ENCODE measurements at regions not wholly inside any gene's neighbourhood (a gene's known extent, or its start where the extent isn't known, plus 50 kb on each side); places are given as distances from the start of the nearest gene placed in this dataset.
"Not testable (repeated sequence)": the region's sequence is repeated elsewhere in the genome, so short reads cannot be mapped to it uniquely, and the experiment has no call there.

GRCh38 chr3:107217172-107217571 is 160.1 kb upstream of the CCDC54 start:
- Histone ChIP-seq H3K27ac (ENCODE audit: insufficient read depth, low read depth, low read length, poor library complexity, severe bottlenecking) (no peak overlapping the region), H3K4me1 (ENCODE audit: control insufficient read depth, insufficient read depth, low read length) (no peaks in the 10 kb centered on the region), H3K36me3 (ENCODE audit: control insufficient read depth, insufficient read depth, low read length) (no peaks in the 10 kb centered on the region), H3K27me3 (ENCODE audit: control insufficient read depth, insufficient read depth, low read length, poor library complexity, severe bottlenecking) (no peaks in the 10 kb centered on the region), H3K4me3 (ENCODE audit: insufficient read depth, low read depth, low read length) (no peak overlapping the region), H3K9me3 (ENCODE audit: control insufficient read depth, low read length) (no peaks in the 10 kb centered on the region)
- 96 to 98% methylated on average over 5 of the region's 5 CpGs for WGBS, 2 experiments

GRCh38 chr3:107218864-107219269 is 158.4 kb upstream of the CCDC54 start:
- Histone ChIP-seq H3K4me1 (ENCODE audit: control insufficient read depth, insufficient read depth, low read length) (no peaks in the 10 kb centered on the region), H3K9me3 (ENCODE audit: control insufficient read depth, low read length) (no peaks in the 10 kb centered on the region), H3K27me3 (ENCODE audit: control insufficient read depth, insufficient read depth, low read length, poor library complexity, severe bottlenecking) (no peaks in the 10 kb centered on the region), H3K4me3 (ENCODE audit: insufficient read depth, low read depth, low read length) (no peak overlapping the region), H3K36me3 (ENCODE audit: control insufficient read depth, insufficient read depth, low read length) (no peaks in the 10 kb centered on the region), H3K27ac (ENCODE audit: insufficient read depth, low read depth, low read length, poor library complexity, severe bottlenecking) (no peak overlapping the region)
- 90 to 92% methylated on average over 5 of the region's 5 CpGs for WGBS, 2 experiments

GRCh38 chr3:107220538-107220937 is 156.7 kb upstream of the CCDC54 start:
- Histone ChIP-seq H3K36me3 (ENCODE audit: control insufficient read depth, insufficient read depth, low read length) (no peaks in the 10 kb centered on the region), H3K9me3 (ENCODE audit: control insufficient read depth, low read length) (no peaks in the 10 kb centered on the region), H3K4me3 (ENCODE audit: insufficient read depth, low read depth, low read length) (no peak overlapping the region), H3K27ac (ENCODE audit: insufficient read depth, low read depth, low read length, poor library complexity, severe bottlenecking) (no peak overlapping the region), H3K27me3 (ENCODE audit: control insufficient read depth, insufficient read depth, low read length, poor library complexity, severe bottlenecking) (no peaks in the 10 kb centered on the region), H3K4me1 (ENCODE audit: control insufficient read depth, insufficient read depth, low read length) (no peaks in the 10 kb centered on the region)
- WGBS, 2 experiments = 90 to 100% methylated on average over 1 of the region's 1 CpG

- no peaks in the 10 kb centered on the region for H3K36me3 ChIP-seq (ENCODE audit: control insufficient read depth, insufficient read depth, low read length)
- H3K27ac ChIP-seq (ENCODE audit: insufficient read depth, low read depth, low read length, poor library complexity, severe bottlenecking) = no peak overlapping the region
- no peaks in the 10 kb centered on the region for H3K27me3 ChIP-seq (ENCODE audit: control insufficient read depth, insufficient read depth, low read length, poor library complexity, severe bottlenecking)
- no peak overlapping the region for H3K4me3 ChIP-seq (ENCODE audit: insufficient read depth, low read depth, low read length)
- 96 to 98% methylated on average over 2 of the region's 2 CpGs for WGBS, 2 experiments
- no peaks in the 10 kb centered on the region for H3K9me3 ChIP-seq (ENCODE audit: control insufficient read depth, low read length)
- H3K4me1 ChIP-seq (ENCODE audit: control insufficient read depth, insufficient read depth, low read length) = no peaks in the 10 kb centered on the region
These were observed 155.4 kb upstream of the CCDC54 start for GRCh38 chr3:107221856-107222255.

DNA sequence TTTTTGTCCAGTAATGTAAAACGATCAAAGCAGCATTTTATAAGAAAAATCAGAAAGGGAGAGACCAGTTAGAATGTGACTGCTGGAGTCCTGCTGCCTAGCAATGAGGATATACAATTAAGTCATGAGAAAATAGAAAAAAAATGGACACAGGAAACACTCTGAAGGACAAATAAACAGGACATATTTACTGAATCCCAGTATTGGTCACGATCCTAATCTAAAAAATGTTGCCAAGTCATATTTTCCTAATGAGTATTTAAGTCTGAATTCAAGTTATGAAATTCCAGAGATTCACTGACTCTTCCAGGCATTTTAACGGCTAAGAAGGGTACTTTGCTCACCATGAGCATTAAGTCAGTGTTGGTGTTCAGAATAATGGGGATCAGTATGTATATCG is 154.3 kb upstream of the CCDC54 start:
- H3K27ac ChIP-seq (ENCODE audit: insufficient read depth, low read depth, low read length, poor library complexity, severe bottlenecking) = no peak overlapping the region

DNA sequence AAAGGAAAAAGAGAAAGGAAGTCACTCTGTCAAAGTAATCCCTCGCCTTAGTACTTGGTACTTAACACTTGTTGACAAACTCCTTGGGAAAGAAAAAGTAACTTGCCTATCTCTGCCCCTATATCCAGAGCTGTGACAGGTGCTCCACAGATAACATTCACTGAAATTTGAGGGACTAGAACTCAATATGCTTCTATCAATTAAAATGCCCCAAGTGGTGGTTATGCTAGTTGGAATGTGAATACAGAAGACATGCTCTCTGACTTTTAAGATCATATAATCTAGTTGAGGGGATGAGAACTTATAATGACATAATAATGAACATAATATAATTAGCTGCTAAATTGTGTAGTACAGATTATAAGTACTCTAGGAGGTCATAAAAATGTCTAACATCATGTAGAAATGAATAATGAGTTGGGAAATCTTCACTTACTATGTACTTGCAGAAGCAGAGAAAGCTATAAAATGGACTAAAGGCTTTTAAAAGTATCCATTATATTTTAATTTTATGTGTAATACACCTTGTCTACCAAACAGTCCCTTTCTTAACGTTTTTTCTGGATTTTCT is 153.1 kb upstream of the CCDC54 start:
- H3K4me3 ChIP-seq (ENCODE audit: insufficient read depth, low read depth, low read length) = no peak overlapping the region
- no peaks in the 10 kb centered on the region for H3K27me3 ChIP-seq (ENCODE audit: control insufficient read depth, insufficient read depth, low read length, poor library complexity, severe bottlenecking)
- no peaks in the 10 kb centered on the region for H3K9me3 ChIP-seq (ENCODE audit: control insufficient read depth, low read length)
- no peaks in the 10 kb centered on the region for H3K4me1 ChIP-seq (ENCODE audit: control insufficient read depth, insufficient read depth, low read length)
- 88 to 90% methylated on average over 1 to 2 of the region's 2 CpGs for whole genome bisulfite sequencing, 2 experiments
- H3K27ac ChIP-seq (ENCODE audit: insufficient read depth, low read depth, low read length, poor library complexity, severe bottlenecking) = no peak overlapping the region
- no peaks in the 10 kb centered on the region for H3K36me3 ChIP-seq (ENCODE audit: control insufficient read depth, insufficient read depth, low read length)

More for the DNA sequence above, 154.3 kb upstream of the CCDC54 start:
- no peaks in the 10 kb centered on the region for H3K4me1 ChIP-seq (ENCODE audit: control insufficient read depth, insufficient read depth, low read length)
- H3K9me3 ChIP-seq (ENCODE audit: control insufficient read depth, low read length) = no peaks in the 10 kb centered on the region
- no peaks in the 10 kb centered on the region for H3K36me3 ChIP-seq (ENCODE audit: control insufficient read depth, insufficient read depth, low read length)
- H3K4me3 ChIP-seq (ENCODE audit: insufficient read depth, low read depth, low read length) = no peak overlapping the region
- 91 to 94% methylated on average over 3 of the region's 4 CpGs for WGBS, 2 experiments
- H3K27me3 ChIP-seq (ENCODE audit: control insufficient read depth, insufficient read depth, low read length, poor library complexity, severe bottlenecking) = no peaks in the 10 kb centered on the region

DNA sequence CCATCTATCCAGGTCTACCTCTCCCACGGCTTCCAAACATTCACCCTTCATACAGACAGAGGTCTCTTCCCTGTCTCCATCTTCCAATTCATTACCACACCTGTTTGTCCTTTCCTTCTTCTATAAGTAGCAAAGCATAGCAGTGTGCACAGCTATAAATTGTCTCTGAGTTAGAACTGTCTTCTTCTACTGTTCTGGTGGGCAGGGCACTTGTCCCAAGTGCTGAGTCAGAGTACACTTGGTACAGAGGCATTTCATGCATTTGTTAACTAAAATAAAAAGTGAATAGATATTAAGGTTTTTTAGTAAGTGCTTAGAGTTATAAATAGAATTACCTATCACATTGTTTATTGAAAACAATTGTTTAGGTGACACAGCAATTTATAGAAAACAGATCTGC is 150.1 kb upstream of the CCDC54 start:
- Histone ChIP-seq H3K27me3 (ENCODE audit: control insufficient read depth, insufficient read depth, low read length, poor library complexity, severe bottlenecking) (no peaks in the 10 kb centered on the region), H3K9me3 (ENCODE audit: control insufficient read depth, low read length) (no peaks in the 10 kb centered on the region), H3K4me1 (ENCODE audit: control insufficient read depth, insufficient read depth, low read length) (no peaks in the 10 kb centered on the region), H3K27ac (ENCODE audit: insufficient read depth, low read depth, low read length, poor library complexity, severe bottlenecking) (no peak overlapping the region), H3K36me3 (ENCODE audit: control insufficient read depth, insufficient read depth, low read length) (no peaks in the 10 kb centered on the region), H3K4me3 (ENCODE audit: insufficient read depth, low read depth, low read length) (no peak overlapping the region)
- WGBS, 2 experiments = 91 to 94% methylated on average over 1 of the region's 1 CpG

DNA sequence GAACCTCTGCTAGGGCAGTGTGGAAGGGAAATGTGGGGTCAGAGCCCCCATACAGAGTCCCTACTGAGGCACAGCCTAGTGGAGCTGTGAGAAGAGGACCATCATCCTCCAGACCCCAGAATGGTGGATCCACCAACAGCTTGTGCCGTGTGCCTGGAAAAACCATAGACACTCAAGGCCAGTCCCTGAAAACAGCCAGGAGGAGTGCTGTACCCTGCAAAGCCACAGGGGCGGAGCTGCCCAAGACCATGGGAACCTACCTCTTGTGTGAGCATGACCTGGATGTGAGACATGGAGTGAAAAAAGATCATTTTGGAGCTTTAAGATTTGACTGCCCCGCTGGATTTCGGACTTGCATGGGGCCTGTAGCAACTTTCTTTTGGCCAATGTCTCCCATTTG is 143.4 kb upstream of the CCDC54 start:
- H3K9me3 ChIP-seq (ENCODE audit: control insufficient read depth, low read length); H3K27ac ChIP-seq (ENCODE audit: insufficient read depth, low read depth, low read length, poor library complexity, severe bottlenecking); H3K36me3 ChIP-seq (ENCODE audit: control insufficient read depth, insufficient read depth, low read length); H3K4me3 ChIP-seq (ENCODE audit: insufficient read depth, low read depth, low read length); H3K27me3 ChIP-seq (ENCODE audit: control insufficient read depth, insufficient read depth, low read length, poor library complexity, severe bottlenecking); H3K4me1 ChIP-seq (ENCODE audit: control insufficient read depth, insufficient read depth, low read length): not testable (repeated sequence)
- WGBS, 2 experiments = 93 to 94% methylated on average over 4 of the region's 4 CpGs

DNA sequence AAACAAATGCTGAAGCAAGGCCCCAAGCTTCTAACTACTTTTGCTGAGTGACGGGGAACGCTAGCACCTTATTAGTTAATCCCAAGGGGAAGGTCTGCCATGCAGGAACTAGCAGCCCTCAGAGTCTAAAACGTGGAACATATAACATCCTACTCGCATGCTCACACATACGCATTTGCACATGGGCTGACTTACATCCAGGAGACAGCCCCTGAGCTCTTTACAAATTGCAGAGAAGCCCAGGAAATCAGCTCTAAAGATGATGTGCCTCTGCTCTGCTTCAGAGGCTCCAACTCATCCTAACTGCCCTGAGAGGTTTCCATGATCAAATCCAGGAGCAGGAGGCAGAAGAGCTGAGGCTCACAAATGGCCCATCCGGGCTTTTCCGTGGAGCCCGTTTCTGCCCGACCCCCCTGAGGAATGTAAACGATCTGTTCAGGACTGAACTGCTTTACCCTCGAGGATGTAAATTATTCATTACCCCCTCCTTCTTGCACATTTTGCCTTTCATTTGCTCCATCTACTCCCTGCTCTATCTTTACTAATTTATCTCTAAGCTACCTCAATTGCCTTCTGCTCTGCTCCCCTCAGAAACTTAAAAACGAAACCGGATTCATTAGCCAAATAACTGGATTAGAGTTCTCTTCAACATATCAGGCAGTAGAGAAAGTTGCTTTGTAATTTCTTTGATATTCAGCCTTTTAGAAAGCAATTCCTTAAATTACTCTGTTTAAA is 141.9 kb upstream of the CCDC54 start:
- Histone ChIP-seq H3K4me3 (ENCODE audit: insufficient read depth, low read depth, low read length) (no peak overlapping the region), H3K27ac (ENCODE audit: insufficient read depth, low read depth, low read length, poor library complexity, severe bottlenecking) (no peak overlapping the region), H3K9me3 (ENCODE audit: control insufficient read depth, low read length) (no peaks in the 10 kb centered on the region), H3K27me3 (ENCODE audit: control insufficient read depth, insufficient read depth, low read length, poor library complexity, severe bottlenecking) (peaks cover 4% of the 10 kb centered on the region), H3K36me3 (ENCODE audit: control insufficient read depth, insufficient read depth, low read length) (no peaks in the 10 kb centered on the region), H3K4me1 (ENCODE audit: control insufficient read depth, insufficient read depth, low read length) (no peaks in the 10 kb centered on the region)
- 82 to 84% methylated on average over 13 of the region's 13 CpGs for WGBS, 2 experiments

- 23 to 28% methylated on average over 5 of the region's 5 CpGs for WGBS, 2 experiments
- H3K27ac ChIP-seq (ENCODE audit: insufficient read depth, low read depth, low read length, poor library complexity, severe bottlenecking) = no peak overlapping the region
- no peaks in the 10 kb centered on the region for H3K4me1 ChIP-seq (ENCODE audit: control insufficient read depth, insufficient read depth, low read length)
- H3K36me3 ChIP-seq (ENCODE audit: control insufficient read depth, insufficient read depth, low read length) = no peaks in the 10 kb centered on the region
- no peak overlapping the region for H3K4me3 ChIP-seq (ENCODE audit: insufficient read depth, low read depth, low read length)
- H3K9me3 ChIP-seq (ENCODE audit: control insufficient read depth, low read length) = no peaks in the 10 kb centered on the region
- peaks cover 7% of the 10 kb centered on the region for H3K27me3 ChIP-seq (ENCODE audit: control insufficient read depth, insufficient read depth, low read length, poor library complexity, severe bottlenecking)
These were observed 141.3 kb upstream of the CCDC54 start for GRCh38 chr3:107235928-107236315.
